ENCODE measurements at regions not wholly inside any gene's neighbourhood (a gene's known extent, or its start where the extent isn't known, plus 50 kb on each side); places are given as distances from the start of the nearest gene placed in this dataset.

GRCh38 chr10:86599729-86600128 lies 54.6 kb upstream of the OPN4 start:
- TF ChIP-seq CTCF (IDR thresholded peaks at IDR 0.05; ENCODE audit: insufficient read depth, low read depth, low read length) = no peak
- H3K4me3 ChIP-seq (ENCODE audit: low read depth, low read length) = no peak overlapping the region
- DNase-seq (ENCODE audit: low read depth) = no peak

- H3K4me3 ChIP-seq (ENCODE audit: low read depth, low read length) = no peak overlapping the region
- no peak for TF ChIP-seq CTCF (IDR thresholded peaks at IDR 0.05; ENCODE audit: insufficient read depth, low read depth, low read length)
- no peak for DNase-seq (ENCODE audit: low read depth)
Observed at GRCh38 chr10:86600296-86600695, 54.1 kb upstream of the OPN4 start.

- no peak overlapping the region for H3K4me3 ChIP-seq (ENCODE audit: low read depth, low read length)
Observed at GRCh38 chr10:86601956-86602602, 52.3 kb upstream of the OPN4 start.

GRCh38 chr10:86603256-86603655 lies 51.1 kb upstream of the OPN4 start:
- H3K4me3 ChIP-seq (ENCODE audit: low read depth, low read length) = no peak overlapping the region
- TF ChIP-seq CTCF (IDR thresholded peaks at IDR 0.05; ENCODE audit: insufficient read depth, low read depth, low read length) = no peak
- peak; percentile 8 for DNase-seq (ENCODE audit: low read depth)

More at GRCh38 chr10:86601956-86602602, 52.3 kb upstream of the OPN4 start:
- no peak for DNase-seq (ENCODE audit: low read depth)
- no peak for TF ChIP-seq CTCF (IDR thresholded peaks at IDR 0.05; ENCODE audit: insufficient read depth, low read depth, low read length)
